ENCODE measurements at regions not wholly inside any gene's neighbourhood (a gene's known extent, or its start where the extent isn't known, plus 50 kb on each side); places are given as distances from the start of the nearest gene placed in this dataset.

DNA sequence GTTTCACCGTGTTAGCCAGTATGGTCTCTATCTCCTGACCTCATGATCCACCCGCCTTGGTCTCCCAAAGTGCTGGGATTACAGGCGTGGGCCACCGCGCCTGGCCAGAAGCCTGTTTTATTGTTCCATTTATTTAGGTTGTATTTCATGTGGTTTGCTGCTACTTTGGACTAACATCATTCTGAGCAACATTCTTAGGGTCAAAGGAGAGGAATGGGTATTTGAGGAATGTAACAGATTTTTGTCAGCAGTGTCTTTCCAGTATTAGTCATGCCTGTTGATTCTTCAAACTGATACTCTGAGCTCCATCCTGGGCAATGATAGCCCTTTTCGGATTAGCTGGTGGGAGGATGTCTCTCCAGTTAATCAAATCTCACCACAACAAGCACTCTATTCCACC lies 213.0 kb upstream of the CITED2 start:
- TF ChIP-seq POLR2A (IDR thresholded peaks at IDR 0.05), result no peak
- TF ChIP-seq, protein P1, sequence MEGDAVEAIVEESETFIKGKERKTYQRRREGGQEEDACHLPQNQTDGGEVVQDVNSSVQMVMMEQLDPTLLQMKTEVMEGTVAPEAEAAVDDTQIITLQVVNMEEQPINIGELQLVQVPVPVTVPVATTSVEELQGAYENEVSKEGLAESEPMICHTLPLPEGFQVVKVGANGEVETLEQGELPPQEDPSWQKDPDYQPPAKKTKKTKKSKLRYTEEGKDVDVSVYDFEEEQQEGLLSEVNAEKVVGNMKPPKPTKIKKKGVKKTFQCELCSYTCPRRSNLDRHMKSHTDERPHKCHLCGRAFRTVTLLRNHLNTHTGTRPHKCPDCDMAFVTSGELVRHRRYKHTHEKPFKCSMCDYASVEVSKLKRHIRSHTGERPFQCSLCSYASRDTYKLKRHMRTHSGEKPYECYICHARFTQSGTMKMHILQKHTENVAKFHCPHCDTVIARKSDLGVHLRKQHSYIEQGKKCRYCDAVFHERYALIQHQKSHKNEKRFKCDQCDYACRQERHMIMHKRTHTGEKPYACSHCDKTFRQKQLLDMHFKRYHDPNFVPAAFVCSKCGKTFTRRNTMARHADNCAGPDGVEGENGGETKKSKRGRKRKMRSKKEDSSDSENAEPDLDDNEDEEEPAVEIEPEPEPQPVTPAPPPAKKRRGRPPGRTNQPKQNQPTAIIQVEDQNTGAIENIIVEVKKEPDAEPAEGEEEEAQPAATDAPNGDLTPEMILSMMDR (IDR thresholded peaks at IDR 0.05), result no peak

All from heart left ventricle (tissue), 13 donors.